Endothelial cell of umbilical vein (primary cell): ENCODE measurements at regions not wholly inside any gene's neighbourhood (a gene's known extent, or its start where the extent isn't known, plus 50 kb on each side); places are given as distances from the start of the nearest gene placed in this dataset.

Experiments used
- BruUV-seq: library from RNA; stranded (reverse); fragments of 400-500 nt; replicated peaks from 2 replicates; lab custom pipeline; 2021; lab: Mats Ljungman, UMichigan
- CTCF ChIA-PET: fragments of 300-600, 350-600 bp; sonication (Branson Sonifier 250); formaldehyde crosslinking; loops from one replicate; lab custom pipeline; 2021; ENCODE audit warnings: antibody characterized with exemption, inconsistent platforms; lab: Charles Lee
- POLR2A ChIA-PET: fragments of 300-600, 350-600 bp; sonication (Branson Sonifier 250); formaldehyde crosslinking; loops from one replicate; lab custom pipeline; 2021; ENCODE audit warnings: antibody characterized with exemption, inconsistent platforms; lab: Charles Lee
- DNase-seq: peaks from one replicate; pipeline ENCODE4 v3.0.0-alpha.2; 2011; ENCODE audit warnings: low read depth, low spot score
- FAIRE-seq: peaks from 2 replicates; lab custom pipeline; 2011; peaks lifted over from hg19 to GRCh38; lab: Jason Lieb, UNC
- H2AFZ ChIP-seq: 2 replicates; pipeline ENCODE4 v1.6.0; 2012; ENCODE audit warnings: low read depth, low read length, control low read depth, inconsistent platforms
- H3K27ac ChIP-seq: 2 replicates; pipeline ENCODE4 v1.5.1; 2011; ENCODE audit warnings: low read depth, mild to moderate bottlenecking, control low read depth, low read length, moderate library complexity; ENCODE audit not compliant: insufficient read depth
- H3K27me3 ChIP-seq, 2 experiments: 2 replicates each; pipeline versions ENCODE4 v1.6.0 to v1.6.1; 2011; ENCODE audit warnings: low read length in 2 of 2, mixed read lengths in 1 of 2; ENCODE audit not compliant: control insufficient read depth in 2 of 2, insufficient read depth in 2 of 2
- H3K36me3 ChIP-seq, 2 experiments: 2 replicates in 1 of 2; 3 replicates in 1 of 2; pipeline ENCODE4 v1.5.1; 2011; ENCODE audit warnings: low read length in 2 of 2, mild to moderate bottlenecking in 1 of 2, moderate library complexity in 1 of 2; ENCODE audit not compliant: control insufficient read depth in 2 of 2, insufficient read depth in 2 of 2; ENCODE audit errors: extremely low read depth in 1 of 2
- H3K4me1 ChIP-seq: 3 replicates; pipeline ENCODE4 v1.5.1; 2011; ENCODE audit warnings: mild to moderate bottlenecking, low read length; ENCODE audit not compliant: control insufficient read depth, insufficient read depth; ENCODE audit errors: extremely low read depth
- H3K4me2 ChIP-seq: 2 replicates; pipeline ENCODE4 v1.6.1; 2011; ENCODE audit warnings: low read length, control low read depth, mixed read lengths; ENCODE audit not compliant: insufficient read depth
- H3K4me3 ChIP-seq, 3 experiments: fragments of 200-600 bp in 1 of 3; sonication (generic), shearing (Covaris generic) in 1 of 3; replicated peaks in 1 of 3; 2 replicates each; pipeline ENCODE4 v1.5.1; 2011 to 2016; ENCODE audit warnings: control low read depth in 3 of 3, low read length in 3 of 3, mild to moderate bottlenecking in 2 of 3, inconsistent platforms in 1 of 3, low read depth in 1 of 3, moderate library complexity in 1 of 3; ENCODE audit not compliant: insufficient read depth in 1 of 3
- H3K79me2 ChIP-seq: 2 replicates; pipeline ENCODE4 v1.6.0; 2012; ENCODE audit warnings: low read length, inconsistent platforms; ENCODE audit not compliant: control insufficient read depth, insufficient read depth
- H3K9ac ChIP-seq: replicated peaks from 2 replicates; pipeline ENCODE3; 2011; ENCODE audit warnings: low read length, control low read depth; ENCODE audit not compliant: insufficient read depth; ENCODE audit errors: extremely low read depth
- H3K9me1 ChIP-seq: replicated peaks from 3 replicates; pipeline ENCODE4 v1.6.0; 2011; ENCODE audit warnings: mild to moderate bottlenecking, low read length; ENCODE audit not compliant: control insufficient read depth, insufficient read depth; ENCODE audit errors: extremely low read depth
- H3K9me3 ChIP-seq: replicated peaks from 2 replicates; pipeline ENCODE4 v1.5.1; 2012; ENCODE audit warnings: low read length, inconsistent platforms; ENCODE audit not compliant: control insufficient read depth, insufficient read depth
- H4K20me1 ChIP-seq: replicated peaks from 2 replicates; pipeline ENCODE3; 2011; ENCODE audit warnings: mild to moderate bottlenecking, low read length; ENCODE audit not compliant: control insufficient read depth, insufficient read depth; ENCODE audit errors: extremely low read depth
- CTCF ChIP-seq, 2 donors: IDR thresholded peaks; 1 replicate in 1 of 2; 2 replicates in 1 of 2; pipeline ENCODE4 v1.5.1; 2011; ENCODE audit warnings: low read length in 2 of 2, mild to moderate bottlenecking in 2 of 2, moderate library complexity in 2 of 2, control low read depth in 1 of 2, inconsistent platforms in 1 of 2, low read depth in 1 of 2; ENCODE audit not compliant: insufficient read depth in 1 of 2; ENCODE audit errors: extremely low read depth in 1 of 2
- EZH2 ChIP-seq: IDR thresholded peaks from 2 replicates; pipeline ENCODE4 v1.6.1; 2012; ENCODE audit warnings: borderline replicate concordance, low read depth, mild to moderate bottlenecking, moderate library complexity, low read length, inconsistent platforms; ENCODE audit not compliant: severe bottlenecking
- FOS ChIP-seq: IDR thresholded peaks from 2 replicates; pipeline ENCODE4 v1.6.1; 2011; ENCODE audit warnings: mild to moderate bottlenecking, low read length, moderate library complexity, borderline replicate concordance; ENCODE audit not compliant: insufficient read depth
- GATA2 ChIP-seq: IDR thresholded peaks from 2 replicates; pipeline ENCODE4 v1.7.0; 2011; ENCODE audit warnings: low read depth, mild to moderate bottlenecking, moderate library complexity, mixed read lengths, low read length; ENCODE audit not compliant: insufficient read length, insufficient read depth
- JUN ChIP-seq: IDR thresholded peaks from 2 replicates; pipeline ENCODE4 v1.6.1; 2011; ENCODE audit warnings: borderline replicate concordance, low read depth; ENCODE audit not compliant: insufficient read length, insufficient read depth
- MAX ChIP-seq: IDR thresholded peaks from 2 replicates; pipeline ENCODE4 v1.6.1; 2011; ENCODE audit not compliant: insufficient read depth, insufficient read length
- MYC ChIP-seq: IDR thresholded peaks from one replicate; pipeline ENCODE4 v1.6.1; 2011; ENCODE audit warnings: mild to moderate bottlenecking, low read depth, low read length
- POLR2A ChIP-seq: IDR thresholded peaks from 2 replicates; pipeline ENCODE4 v1.6.1; 2012; ENCODE audit warnings: low read depth, mild to moderate bottlenecking, control low read depth, low read length
- POLR2AphosphoS5 ChIP-seq: IDR thresholded peaks from 2 replicates; pipeline ENCODE4 v1.6.1; 2012; ENCODE audit warnings: low read depth, mild to moderate bottlenecking, control low read depth, low read length, moderate library complexity; ENCODE audit not compliant: insufficient read depth
- dilution Hi-C: fragments of 300-500 bp; cut with MboI; formaldehyde crosslinking; loops from one replicate; pipeline ENCODE4 v1.15.0; 2019; ENCODE audit warnings: low sequenced_read_pairs; ENCODE audit not compliant: extremely low pct_ligation_motif_present
- intact Hi-C: fragments of 100-400 bp; cut with micrococcal nuclease; formaldehyde crosslinking; loops from one replicate; pipeline ENCODE4 v1.10.0; 2022

GRCh38 chr12:84760091-84760865, 152.3 kb downstream of the SLC6A15 start:
- ChIA-PET POLR2A (no interaction called here), CTCF (no interaction called here)
- no peaks in the 10 kb centered on the region for H3K4me1 ChIP-seq
- FAIRE-seq (no peak), DNase-seq (no peak)
- H3K9me3 ChIP-seq, result no peaks in the 10 kb centered on the region
- H3K36me3 ChIP-seq, result no peaks in the 10 kb centered on the region
- no peak overlapping the region for H3K9ac ChIP-seq
- TF ChIP-seq JUN (no peak), MYC (no peak), CTCF (IDR thresholded peaks at IDR 0.05; ENCODE audit: extremely low read depth in 1 of 2, insufficient read depth in 1 of 2, low read depth in 1 of 2, low read length in 2 of 2) (no peak), MAX (no peak), GATA2 (no peak), EZH2 (no peak), POLR2A (no peak), FOS (no peak), POLR2AphosphoS5 (no peak)
- no peaks in the 10 kb centered on the region for H3K79me2 ChIP-seq
- no peaks in the 10 kb centered on the region for H3K27me3 ChIP-seq
- no peaks in the 10 kb centered on the region for H4K20me1 ChIP-seq
- no TSS peak for BruUV-seq
- dilution Hi-C loops, result no loop called here
- intact Hi-C loops, result no loop called here
- no peak overlapping the region for H2AFZ ChIP-seq
- no peak overlapping the region for H3K4me3 ChIP-seq
- no peaks in the 10 kb centered on the region for H3K9me1 ChIP-seq
- no peak overlapping the region for H3K4me2 ChIP-seq
- H3K27ac ChIP-seq, result no peak overlapping the region
